ENCODE measurements at regions not wholly inside any gene's neighbourhood (a gene's known extent, or its start where the extent isn't known, plus 50 kb on each side); places are given as distances from the start of the nearest gene placed in this dataset.
"Not testable (repeated sequence)": the region's sequence is repeated elsewhere in the genome, so short reads cannot be mapped to it uniquely, and the experiment has no call there.

- 94% methylated on average over 2 of the region's 4 CpGs for WGBS (ENCODE audit: insufficient coverage)
- Histone ChIP-seq H3K36me3 (ENCODE audit: control insufficient read depth, insufficient read depth, low read length) (no peaks in the 10 kb centered on the region), H3K27ac (ENCODE audit: low read depth, low read length) (no peak overlapping the region), H3K4me3 (ENCODE audit: low read depth, low read length) (no peak overlapping the region), H3K9me3 (ENCODE audit: control insufficient read depth, insufficient read depth, low read length) (no peaks in the 10 kb centered on the region), H3K27me3 (ENCODE audit: control insufficient read depth, insufficient read depth, low read length) (no peaks in the 10 kb centered on the region), H3K4me1 (ENCODE audit: control insufficient read depth, insufficient read depth, low read length) (no peaks in the 10 kb centered on the region)
- no peak for DNase-seq (ENCODE audit: low read depth in 4 of 6, low spot score in 6 of 6)
These were observed 51.8 kb upstream of the PMAIP1 start for GRCh38 chr18:59848002-59848401.

GRCh38 chr18:59847491-59847846 lies 52.3 kb upstream of the PMAIP1 start:
- not testable (repeated sequence) for H3K27ac ChIP-seq (ENCODE audit: low read depth, low read length); H3K4me3 ChIP-seq (ENCODE audit: low read depth, low read length); H3K36me3 ChIP-seq (ENCODE audit: control insufficient read depth, insufficient read depth, low read length); DNase-seq (ENCODE audit: low read depth in 4 of 6, low spot score in 6 of 6); H3K27me3 ChIP-seq (ENCODE audit: control insufficient read depth, insufficient read depth, low read length); H3K9me3 ChIP-seq (ENCODE audit: control insufficient read depth, insufficient read depth, low read length); H3K4me1 ChIP-seq (ENCODE audit: control insufficient read depth, insufficient read depth, low read length)
- 98% methylated on average over 4 of the region's 5 CpGs for WGBS (ENCODE audit: insufficient coverage)

GRCh38 chr18:59846814-59847490 lies 52.8 kb upstream of the PMAIP1 start:
- no peak for DNase-seq (ENCODE audit: low read depth in 4 of 6, low spot score in 6 of 6)
- Histone ChIP-seq H3K9me3 (ENCODE audit: control insufficient read depth, insufficient read depth, low read length) (no peaks in the 10 kb centered on the region), H3K4me1 (ENCODE audit: control insufficient read depth, insufficient read depth, low read length) (no peaks in the 10 kb centered on the region), H3K27ac (ENCODE audit: low read depth, low read length) (no peak overlapping the region), H3K4me3 (ENCODE audit: low read depth, low read length) (no peak overlapping the region), H3K27me3 (ENCODE audit: control insufficient read depth, insufficient read depth, low read length) (no peaks in the 10 kb centered on the region), H3K36me3 (ENCODE audit: control insufficient read depth, insufficient read depth, low read length) (no peaks in the 10 kb centered on the region)
- 96% methylated on average over 6 of the region's 9 CpGs for WGBS (ENCODE audit: insufficient coverage)

GRCh38 chr18:59842947-59843346 lies 56.8 kb upstream of the PMAIP1 start:
- H3K4me3 ChIP-seq (ENCODE audit: low read depth, low read length), result no peak overlapping the region
- H3K36me3 ChIP-seq (ENCODE audit: control insufficient read depth, insufficient read depth, low read length), result no peaks in the 10 kb centered on the region
- no peaks in the 10 kb centered on the region for H3K27me3 ChIP-seq (ENCODE audit: control insufficient read depth, insufficient read depth, low read length)
- 100% methylated on average over 1 of the region's 4 CpGs for WGBS (ENCODE audit: insufficient coverage)
- no peak overlapping the region for H3K27ac ChIP-seq (ENCODE audit: low read depth, low read length)
- H3K9me3 ChIP-seq (ENCODE audit: control insufficient read depth, insufficient read depth, low read length), result no peaks in the 10 kb centered on the region
- DNase-seq (ENCODE audit: low read depth in 4 of 6, low spot score in 6 of 6), result no peak
- H3K4me1 ChIP-seq (ENCODE audit: control insufficient read depth, insufficient read depth, low read length), result no peaks in the 10 kb centered on the region

- H3K4me1 ChIP-seq (ENCODE audit: control insufficient read depth, insufficient read depth, low read length), result no peaks in the 10 kb centered on the region
- WGBS (ENCODE audit: insufficient coverage), result 76% methylated on average over 2 of the region's 5 CpGs
These were observed 59.7 kb upstream of the PMAIP1 start for GRCh38 chr18:59839931-59840685.

GRCh38 chr18:59839246-59839645 lies 60.5 kb upstream of the PMAIP1 start:
- Histone ChIP-seq H3K4me1 (ENCODE audit: control insufficient read depth, insufficient read depth, low read length) (no peaks in the 10 kb centered on the region), H3K27ac (ENCODE audit: low read depth, low read length) (no peak overlapping the region), H3K4me3 (ENCODE audit: low read depth, low read length) (no peak overlapping the region), H3K36me3 (ENCODE audit: control insufficient read depth, insufficient read depth, low read length) (no peaks in the 10 kb centered on the region), H3K27me3 (ENCODE audit: control insufficient read depth, insufficient read depth, low read length) (no peaks in the 10 kb centered on the region), H3K9me3 (ENCODE audit: control insufficient read depth, insufficient read depth, low read length) (no peaks in the 10 kb centered on the region)
- 76% methylated on average over 2 of the region's 2 CpGs for WGBS (ENCODE audit: insufficient coverage)
- no peak for DNase-seq (ENCODE audit: low read depth in 4 of 6, low spot score in 6 of 6)

More at GRCh38 chr18:59839931-59840685, 59.7 kb upstream of the PMAIP1 start:
- H3K27me3 ChIP-seq (ENCODE audit: control insufficient read depth, insufficient read depth, low read length), result no peaks in the 10 kb centered on the region
- no peak for DNase-seq (ENCODE audit: low read depth in 4 of 6, low spot score in 6 of 6)
- H3K9me3 ChIP-seq (ENCODE audit: control insufficient read depth, insufficient read depth, low read length), result no peaks in the 10 kb centered on the region
- H3K27ac ChIP-seq (ENCODE audit: low read depth, low read length), result no peak overlapping the region
- no peaks in the 10 kb centered on the region for H3K36me3 ChIP-seq (ENCODE audit: control insufficient read depth, insufficient read depth, low read length)
- H3K4me3 ChIP-seq (ENCODE audit: low read depth, low read length), result no peak overlapping the region

- no peaks in the 10 kb centered on the region for H3K9me3 ChIP-seq (ENCODE audit: control insufficient read depth, insufficient read depth, low read length)
- no peak overlapping the region for H3K4me3 ChIP-seq (ENCODE audit: low read depth, low read length)
- no CpG with 5 or more reads among the region's 7 CpGs for WGBS (ENCODE audit: insufficient coverage)
- no peaks in the 10 kb centered on the region for H3K4me1 ChIP-seq (ENCODE audit: control insufficient read depth, insufficient read depth, low read length)
- H3K27ac ChIP-seq (ENCODE audit: low read depth, low read length), result no peak overlapping the region
- peak in 3 of 6 donors; percentile 11 to 73 (median 62) for DNase-seq (ENCODE audit: low read depth in 4 of 6, low spot score in 6 of 6)
- no peaks in the 10 kb centered on the region for H3K36me3 ChIP-seq (ENCODE audit: control insufficient read depth, insufficient read depth, low read length)
- no peaks in the 10 kb centered on the region for H3K27me3 ChIP-seq (ENCODE audit: control insufficient read depth, insufficient read depth, low read length)
These were observed 62.2 kb upstream of the PMAIP1 start for GRCh38 chr18:59837586-59837985.

GRCh38 chr18:59835605-59836379 lies 64.0 kb upstream of the PMAIP1 start:
- 50% methylated on average over 2 of the region's 13 CpGs for WGBS (ENCODE audit: insufficient coverage)
- Histone ChIP-seq H3K9me3 (ENCODE audit: control insufficient read depth, insufficient read depth, low read length) (no peaks in the 10 kb centered on the region), H3K36me3 (ENCODE audit: control insufficient read depth, insufficient read depth, low read length) (no peaks in the 10 kb centered on the region), H3K4me1 (ENCODE audit: control insufficient read depth, insufficient read depth, low read length) (no peaks in the 10 kb centered on the region), H3K27me3 (ENCODE audit: control insufficient read depth, insufficient read depth, low read length) (no peaks in the 10 kb centered on the region), H3K27ac (ENCODE audit: low read depth, low read length) (no peak overlapping the region), H3K4me3 (ENCODE audit: low read depth, low read length) (no peak overlapping the region)
- DNase-seq (ENCODE audit: low read depth in 4 of 6, low spot score in 6 of 6), result no peak

GRCh38 chr18:59834267-59834666 lies 65.5 kb upstream of the PMAIP1 start:
- H3K27me3 ChIP-seq (ENCODE audit: control insufficient read depth, insufficient read depth, low read length), result no peaks in the 10 kb centered on the region
- WGBS (ENCODE audit: insufficient coverage), result no CpG with 5 or more reads among the region's 3 CpGs
- H3K9me3 ChIP-seq (ENCODE audit: control insufficient read depth, insufficient read depth, low read length), result no peaks in the 10 kb centered on the region
- H3K4me1 ChIP-seq (ENCODE audit: control insufficient read depth, insufficient read depth, low read length), result no peaks in the 10 kb centered on the region
- no peak overlapping the region for H3K27ac ChIP-seq (ENCODE audit: low read depth, low read length)
- no peak for DNase-seq (ENCODE audit: low read depth in 4 of 6, low spot score in 6 of 6)
- no peak overlapping the region for H3K4me3 ChIP-seq (ENCODE audit: low read depth, low read length)
- H3K36me3 ChIP-seq (ENCODE audit: control insufficient read depth, insufficient read depth, low read length), result no peaks in the 10 kb centered on the region
